CD4-positive, alpha-beta T cell treated with Interleukin-15 for 1 hour (primary cell): ENCODE measurements at regions not wholly inside any gene's neighbourhood (a gene's known extent, or its start where the extent isn't known, plus 50 kb on each side); places are given as distances from the start of the nearest gene placed in this dataset.
"Not testable (repeated sequence)": the region's sequence is repeated elsewhere in the genome, so short reads cannot be mapped to it uniquely, and the experiment has no call there.

ENCODE experiments used
- DNase-seq: peaks from one replicate; pipeline ENCODE4 v3.0.0-alpha.2; 2020

GRCh38 chr4:18511727-18512126 is 490.2 kb upstream of the LCORL start:
- DNase-seq = no peak

GRCh38 chr4:18508786-18509185 is 487.2 kb upstream of the LCORL start:
- DNase-seq = no peak

GRCh38 chr4:18480928-18481327 is 459.4 kb upstream of the LCORL start:
- DNase-seq = no peak

- no peak for DNase-seq
Measured at GRCh38 chr4:18480342-18480741, 458.8 kb upstream of the LCORL start.

GRCh38 chr4:18479825-18480224 is 458.3 kb upstream of the LCORL start:
- no peak for DNase-seq

- no peak for DNase-seq
Measured at GRCh38 chr4:18463987-18464559, 442.5 kb upstream of the LCORL start.

- no peak for DNase-seq
Measured at GRCh38 chr4:18458465-18458864, 436.9 kb upstream of the LCORL start.

GRCh38 chr4:18454349-18454748 is 432.8 kb upstream of the LCORL start:
- no peak for DNase-seq

- no peak for DNase-seq
Measured at GRCh38 chr4:18445110-18445509, 423.6 kb upstream of the LCORL start.

- no peak for DNase-seq
Measured at GRCh38 chr4:18444206-18444605, 422.7 kb upstream of the LCORL start.

GRCh38 chr4:18442957-18443356 is 421.4 kb upstream of the LCORL start:
- no peak for DNase-seq

- no peak for DNase-seq
Measured at GRCh38 chr4:18441676-18442075, 420.1 kb upstream of the LCORL start.

GRCh38 chr4:18441203-18441590 is 419.6 kb upstream of the LCORL start:
- DNase-seq = no peak

- no peak for DNase-seq
Measured at GRCh38 chr4:18440527-18441202, 419.1 kb upstream of the LCORL start.

GRCh38 chr4:18439311-18439710 is 417.8 kb upstream of the LCORL start:
- DNase-seq = no peak

GRCh38 chr4:18435781-18436180 is 414.2 kb upstream of the LCORL start:
- DNase-seq = no peak

- no peak for DNase-seq
Measured at GRCh38 chr4:18422685-18423084, 401.1 kb upstream of the LCORL start.

GRCh38 chr4:18421519-18421918 is 400.0 kb upstream of the LCORL start:
- DNase-seq = no peak

GRCh38 chr4:18419780-18420179 is 398.2 kb upstream of the LCORL start:
- no peak for DNase-seq

- not testable (repeated sequence) for DNase-seq
Measured at GRCh38 chr4:18418195-18418898, 396.8 kb upstream of the LCORL start.

- not testable (repeated sequence) for DNase-seq
Measured at GRCh38 chr4:18417651-18418050, 396.1 kb upstream of the LCORL start.

- DNase-seq = no peak
Measured at GRCh38 chr4:18406264-18406663, 384.7 kb upstream of the LCORL start.

GRCh38 chr4:18405054-18405453 is 383.5 kb upstream of the LCORL start:
- DNase-seq = no peak

GRCh38 chr4:18404642-18405041 is 383.1 kb upstream of the LCORL start:
- no peak for DNase-seq
